Prostate gland (tissue), 2 donors: ENCODE measurements at regions not wholly inside any gene's neighbourhood (a gene's known extent, or its start where the extent isn't known, plus 50 kb on each side); places are given as distances from the start of the nearest gene placed in this dataset.

Experiments
- CTCF ChIP-seq, 4 experiments: fragments of 200-600 bp in 2 of 4; fragments of 450-650 bp in 2 of 4; sonication (generic) in 2 of 4; IDR thresholded peaks; 1 replicate in 3 of 4; 2 replicates in 1 of 4; pipeline ENCODE4 v1.5.1; 2016 to 2019; ENCODE audit warnings: antibody characterized with exemption in 4 of 4, mild to moderate bottlenecking in 2 of 4, moderate library complexity in 2 of 4
- POLR2A ChIP-seq: fragments of 450-650 bp; IDR thresholded peaks from one replicate; pipeline ENCODE4 v1.6.1; 2016; ENCODE audit warnings: antibody characterized with exemption, mild to moderate bottlenecking
- POLR2AphosphoS5 ChIP-seq: sonication (generic); formaldehyde crosslinking; IDR thresholded peaks from one replicate; pipeline ENCODE4 v1.6.1; 2017; ENCODE audit warnings: antibody characterized with exemption

GRCh38 chr6:98272060-98272459 is 562.3 kb upstream of the POU3F2 start:
- TF ChIP-seq CTCF (IDR thresholded peaks at IDR 0.05): no peak
- no peak for TF ChIP-seq POLR2A
- TF ChIP-seq POLR2AphosphoS5: no peak
